ENCODE measurements at regions not wholly inside any gene's neighbourhood (a gene's known extent, or its start where the extent isn't known, plus 50 kb on each side); places are given as distances from the start of the nearest gene placed in this dataset.

DNA sequence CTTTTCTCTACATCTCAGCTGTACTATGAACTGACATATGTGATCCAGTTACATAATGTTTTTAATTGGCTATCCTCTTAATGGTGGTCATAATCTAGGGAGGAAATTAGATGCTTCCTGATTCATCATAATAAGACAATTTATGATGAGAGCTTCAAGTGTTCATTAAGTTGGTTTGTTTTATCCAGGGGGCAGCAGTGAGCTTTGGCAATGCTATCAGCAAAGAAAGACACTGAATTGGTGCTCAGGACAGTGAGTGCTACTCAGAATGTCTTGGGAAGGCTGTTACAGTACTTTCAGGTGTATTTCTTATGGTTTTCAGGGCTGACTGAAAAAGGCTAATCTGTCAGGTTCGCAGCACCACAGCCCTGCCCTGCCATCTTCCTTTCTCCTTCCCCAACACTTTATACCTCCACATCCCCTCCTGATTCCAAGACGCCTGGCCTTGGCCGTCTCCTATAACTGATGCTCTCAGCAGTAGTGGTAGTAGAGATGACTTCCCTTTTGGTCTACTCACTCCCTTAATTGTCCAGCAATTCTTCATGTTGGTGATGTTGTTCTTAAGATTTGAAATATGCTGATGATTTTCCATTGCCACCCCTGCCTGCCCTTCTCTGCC is 67.0 kb upstream of the TNFAIP3 start:
- peak; percentile 83 for DNase-seq
- ChIA-PET CTCF (interaction anchor here (0.6 to 4.2 kb wide), 29 partner anchors 8 to 207 kb away, joined by 3 to 49 read pairs (median 6); partner anchors contain the start of gene TNFAIP3), POLR2A (interaction anchor here (1.2 kb wide), 1 partner anchor 67 kb away, joined by 6 read pairs; the partner anchor contains the start of gene TNFAIP3)
- peak overlapping the region; percentile 16 for H3K27ac Mint-ChIP-seq
- Histone ChIP-seq H3K4me1 (ENCODE audit: control insufficient read depth in 2 of 2, insufficient read depth in 2 of 2, low read length in 2 of 2) (peaks cover 9% of the 10 kb centered on the region in 2 donors), H4K20me1 (ENCODE audit: control insufficient read depth, insufficient read depth, low read length, poor library complexity, severe bottlenecking) (no peaks in the 10 kb centered on the region), H3K4me3 (ENCODE audit: control extremely low read depth in 1 of 5, extremely low read depth in 1 of 5, insufficient read depth in 1 of 5, low read depth in 2 of 5, low read length in 4 of 5) (no peak overlapping the region), H3K4me2 (replicated peaks; ENCODE audit: low read depth, low read length, poor library complexity, severe bottlenecking) (no peak overlapping the region), H3K27ac (ENCODE audit: low read length in 2 of 2) (no peak overlapping the region), H3K9me3 (ENCODE audit: control extremely low read depth in 1 of 3, control insufficient read depth in 2 of 3, insufficient read depth in 1 of 3, low read length in 2 of 3) (no peaks in the 10 kb centered on the region), H3K36me3 (replicated peaks in 1 of 2; ENCODE audit: control extremely low read depth in 1 of 2, control insufficient read depth in 1 of 2, extremely low read depth in 1 of 2, insufficient read depth in 2 of 2, low read length in 1 of 2) (no peaks in the 10 kb centered on the region), H3K79me2 (ENCODE audit: control insufficient read depth, insufficient read depth, low read length) (no peaks in the 10 kb centered on the region), H2AFZ (ENCODE audit: insufficient read depth, low read depth, low read length, poor library complexity, severe bottlenecking) (peak overlapping the region; percentile 24), H3K9ac (ENCODE audit: low read length) (no peak overlapping the region), H3K27me3 (replicated peaks in 1 of 4; ENCODE audit: control extremely low read depth in 1 of 4, control insufficient read depth in 3 of 4, insufficient read depth in 4 of 4, low read length in 3 of 4) (no peaks in the 10 kb centered on the region)
- no peak overlapping the region for H3K4me3 Mint-ChIP-seq
- peaks cover 2% of the 10 kb centered on the region for H3K9me3 Mint-ChIP-seq (ENCODE audit: insufficient read depth)
- intact Hi-C loops (cut with micrococcal nuclease), result loop anchor here (1.0 kb wide), 4 partner anchors 68 to 175 kb away; no protein-coding TSS in a partner anchor
- ATAC-seq (ENCODE audit: low read depth), result peak; percentile 80
- WGBS (ENCODE audit: insufficient coverage), result no CpG with 5 or more reads among the region's 3 CpGs
- H3K27me3 Mint-ChIP-seq, result no peaks in the 10 kb centered on the region
- H3K4me1 Mint-ChIP-seq, result peaks cover 21% of the 10 kb centered on the region
- TF ChIP-seq, protein P1, sequence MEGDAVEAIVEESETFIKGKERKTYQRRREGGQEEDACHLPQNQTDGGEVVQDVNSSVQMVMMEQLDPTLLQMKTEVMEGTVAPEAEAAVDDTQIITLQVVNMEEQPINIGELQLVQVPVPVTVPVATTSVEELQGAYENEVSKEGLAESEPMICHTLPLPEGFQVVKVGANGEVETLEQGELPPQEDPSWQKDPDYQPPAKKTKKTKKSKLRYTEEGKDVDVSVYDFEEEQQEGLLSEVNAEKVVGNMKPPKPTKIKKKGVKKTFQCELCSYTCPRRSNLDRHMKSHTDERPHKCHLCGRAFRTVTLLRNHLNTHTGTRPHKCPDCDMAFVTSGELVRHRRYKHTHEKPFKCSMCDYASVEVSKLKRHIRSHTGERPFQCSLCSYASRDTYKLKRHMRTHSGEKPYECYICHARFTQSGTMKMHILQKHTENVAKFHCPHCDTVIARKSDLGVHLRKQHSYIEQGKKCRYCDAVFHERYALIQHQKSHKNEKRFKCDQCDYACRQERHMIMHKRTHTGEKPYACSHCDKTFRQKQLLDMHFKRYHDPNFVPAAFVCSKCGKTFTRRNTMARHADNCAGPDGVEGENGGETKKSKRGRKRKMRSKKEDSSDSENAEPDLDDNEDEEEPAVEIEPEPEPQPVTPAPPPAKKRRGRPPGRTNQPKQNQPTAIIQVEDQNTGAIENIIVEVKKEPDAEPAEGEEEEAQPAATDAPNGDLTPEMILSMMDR (IDR thresholded peaks at IDR 0.05), result peak; percentile 68
- no peak for TF ChIP-seq EZH2 (IDR thresholded peaks at IDR 0.05; ENCODE audit: borderline replicate concordance, insufficient read depth, low read depth, low read length, poor library complexity, severe bottlenecking)

DNA sequence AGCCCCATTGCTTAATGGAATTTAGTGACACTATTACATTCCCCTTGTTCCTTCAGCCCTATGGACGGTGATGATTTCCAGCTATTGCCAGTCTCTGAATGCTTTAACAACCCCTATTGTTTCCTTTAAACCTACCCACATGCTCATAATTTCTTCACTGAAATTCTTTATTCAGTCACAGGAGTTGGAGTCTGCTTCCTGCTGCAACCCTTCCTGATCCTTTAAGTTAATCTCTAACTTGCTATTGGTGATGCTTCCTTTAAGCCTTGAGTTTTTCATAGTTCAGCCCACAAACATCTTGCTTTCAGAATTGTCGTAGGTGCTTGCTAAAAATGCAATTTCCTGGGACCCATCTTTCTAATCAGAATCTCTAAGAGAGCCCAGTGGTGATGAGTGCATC is 66.3 kb upstream of the TNFAIP3 start:
- no peak overlapping the region for H3K9ac ChIP-seq (ENCODE audit: low read length)
- TF ChIP-seq, protein P1 (IDR thresholded peaks at IDR 0.05), result no peak
- no peak for TF ChIP-seq EZH2 (IDR thresholded peaks at IDR 0.05; ENCODE audit: borderline replicate concordance, insufficient read depth, low read depth, low read length, poor library complexity, severe bottlenecking)
- H3K9me3 ChIP-seq (ENCODE audit: control extremely low read depth in 1 of 3, control insufficient read depth in 2 of 3, insufficient read depth in 1 of 3, low read length in 2 of 3), result no peaks in the 10 kb centered on the region
- peaks cover 2% of the 10 kb centered on the region for H3K9me3 Mint-ChIP-seq (ENCODE audit: insufficient read depth)
- H3K27ac ChIP-seq (ENCODE audit: low read length in 2 of 2), result no peak overlapping the region
- peak overlapping the region; percentile 5 for H2AFZ ChIP-seq (ENCODE audit: insufficient read depth, low read depth, low read length, poor library complexity, severe bottlenecking)
- H3K4me3 ChIP-seq (ENCODE audit: control extremely low read depth in 1 of 5, extremely low read depth in 1 of 5, insufficient read depth in 1 of 5, low read depth in 2 of 5, low read length in 4 of 5), result no peak overlapping the region
- H3K27me3 ChIP-seq (replicated peaks in 1 of 4; ENCODE audit: control extremely low read depth in 1 of 4, control insufficient read depth in 3 of 4, insufficient read depth in 4 of 4, low read length in 3 of 4), result no peaks in the 10 kb centered on the region
- H3K36me3 ChIP-seq (replicated peaks in 1 of 2; ENCODE audit: control extremely low read depth in 1 of 2, control insufficient read depth in 1 of 2, extremely low read depth in 1 of 2, insufficient read depth in 2 of 2, low read length in 1 of 2), result no peaks in the 10 kb centered on the region
- H3K4me3 Mint-ChIP-seq, result no peak overlapping the region
- H3K27ac Mint-ChIP-seq, result no peak overlapping the region
- ATAC-seq (ENCODE audit: low read depth) (no peak), DNase-seq (no peak)
- no peaks in the 10 kb centered on the region for H4K20me1 ChIP-seq (ENCODE audit: control insufficient read depth, insufficient read depth, low read length, poor library complexity, severe bottlenecking)
- ChIA-PET CTCF (interaction anchor here (0.9 to 4.2 kb wide), 2 partner anchors 12 to 144 kb away, joined by 3 to 49 read pairs; no protein-coding TSS in a partner anchor), POLR2A (no interaction called here)
- peaks cover 9% of the 10 kb centered on the region in 2 donors for H3K4me1 ChIP-seq (ENCODE audit: control insufficient read depth in 2 of 2, insufficient read depth in 2 of 2, low read length in 2 of 2)
- no peaks in the 10 kb centered on the region for H3K79me2 ChIP-seq (ENCODE audit: control insufficient read depth, insufficient read depth, low read length)
- no peak overlapping the region for H3K4me2 ChIP-seq (replicated peaks; ENCODE audit: low read depth, low read length, poor library complexity, severe bottlenecking)
- H3K4me1 Mint-ChIP-seq, result peaks cover 21% of the 10 kb centered on the region
- intact Hi-C loops (cut with micrococcal nuclease), result loop anchor here (1.0 kb wide), 4 partner anchors 68 to 175 kb away; no protein-coding TSS in a partner anchor
- 86% methylated on average over 1 of the region's 2 CpGs for whole genome bisulfite sequencing (ENCODE audit: insufficient coverage)
- no peaks in the 10 kb centered on the region for H3K27me3 Mint-ChIP-seq
